ENCODE measurements at regions not wholly inside any gene's neighbourhood (a gene's known extent, or its start where the extent isn't known, plus 50 kb on each side); places are given as distances from the start of the nearest gene placed in this dataset.

GRCh38 chr1:239586128-239586527, 199.8 kb downstream of the CHRM3 start:
- Mint-ChIP-seq H3K4me1 (peaks cover 4% of the 10 kb centered on the region), H3K27me3 (ENCODE audit: low read depth, poor library complexity) (no peaks in the 10 kb centered on the region), H3K4me3 (no peak overlapping the region), H3K36me3 (ENCODE audit: low read depth) (no peaks in the 10 kb centered on the region), H3K27ac (no peak overlapping the region), H3K9me3 (no peaks in the 10 kb centered on the region)
- no peak for DNase-seq
- no peak for TF ChIP-seq CTCF (IDR thresholded peaks at IDR 0.05)

GRCh38 chr1:239587066-239587465, 200.7 kb downstream of the CHRM3 start:
- no peak for DNase-seq
- no peaks in the 10 kb centered on the region for H3K9me3 Mint-ChIP-seq
- no peak overlapping the region for H3K4me3 Mint-ChIP-seq
- no peaks in the 10 kb centered on the region for H3K36me3 Mint-ChIP-seq (ENCODE audit: low read depth)
- no peak for TF ChIP-seq CTCF (IDR thresholded peaks at IDR 0.05)
- H3K4me1 Mint-ChIP-seq, result peaks cover 11% of the 10 kb centered on the region
- H3K27me3 Mint-ChIP-seq (ENCODE audit: low read depth, poor library complexity), result no peaks in the 10 kb centered on the region
- H3K27ac Mint-ChIP-seq, result no peak overlapping the region

GRCh38 chr1:239587574-239588369, 201.4 kb downstream of the CHRM3 start:
- no peak overlapping the region for H3K4me3 Mint-ChIP-seq
- no peaks in the 10 kb centered on the region for H3K36me3 Mint-ChIP-seq (ENCODE audit: low read depth)
- TF ChIP-seq CTCF (IDR thresholded peaks at IDR 0.05), result no peak
- no peaks in the 10 kb centered on the region for H3K27me3 Mint-ChIP-seq (ENCODE audit: low read depth, poor library complexity)
- no peak overlapping the region for H3K27ac Mint-ChIP-seq
- H3K9me3 Mint-ChIP-seq, result no peaks in the 10 kb centered on the region
- no peak for DNase-seq
- H3K4me1 Mint-ChIP-seq, result peaks cover 17% of the 10 kb centered on the region

GRCh38 chr1:239590556-239590955, 204.2 kb downstream of the CHRM3 start:
- Mint-ChIP-seq H3K27me3 (ENCODE audit: low read depth, poor library complexity) (no peaks in the 10 kb centered on the region), H3K9me3 (no peaks in the 10 kb centered on the region), H3K36me3 (ENCODE audit: low read depth) (no peaks in the 10 kb centered on the region), H3K4me1 (peaks cover 20% of the 10 kb centered on the region), H3K4me3 (no peak overlapping the region), H3K27ac (no peak overlapping the region)
- no peak for DNase-seq
- TF ChIP-seq CTCF (IDR thresholded peaks at IDR 0.05), result no peak

GRCh38 chr1:239593527-239593926, 207.2 kb downstream of the CHRM3 start:
- H3K9me3 Mint-ChIP-seq, result no peaks in the 10 kb centered on the region
- no peak for TF ChIP-seq CTCF (IDR thresholded peaks at IDR 0.05)
- H3K27ac Mint-ChIP-seq, result no peak overlapping the region
- no peak overlapping the region for H3K4me3 Mint-ChIP-seq
- no peaks in the 10 kb centered on the region for H3K27me3 Mint-ChIP-seq (ENCODE audit: low read depth, poor library complexity)
- H3K4me1 Mint-ChIP-seq, result peaks cover 30% of the 10 kb centered on the region
- H3K36me3 Mint-ChIP-seq (ENCODE audit: low read depth), result no peaks in the 10 kb centered on the region
- no peak for DNase-seq

- no peak for DNase-seq
- no peaks in the 10 kb centered on the region for H3K36me3 Mint-ChIP-seq (ENCODE audit: low read depth)
- H3K4me3 Mint-ChIP-seq, result no peak overlapping the region
- H3K27me3 Mint-ChIP-seq (ENCODE audit: low read depth, poor library complexity), result no peaks in the 10 kb centered on the region
- H3K4me1 Mint-ChIP-seq, result peaks cover 29% of the 10 kb centered on the region
- H3K9me3 Mint-ChIP-seq, result no peaks in the 10 kb centered on the region
- TF ChIP-seq CTCF (IDR thresholded peaks at IDR 0.05), result no peak
- no peak overlapping the region for H3K27ac Mint-ChIP-seq
Measured at GRCh38 chr1:239600588-239600987, 214.2 kb downstream of the CHRM3 start.

All from nephron progenitor cell (in vitro differentiated cells).